HG02642 (cell line): ENCODE measurements at regions not wholly inside any gene's neighbourhood (a gene's known extent, or its start where the extent isn't known, plus 50 kb on each side); places are given as distances from the start of the nearest gene placed in this dataset.

ENCODE experiments used
- ATAC-seq: cut with Tn5 transposase; IDR thresholded peaks from one replicate; pipeline ENCODE4 v1.9.1; 2021; ENCODE audit warnings: mild to moderate bottlenecking; ENCODE audit not compliant: unreplicated experiment, poor library complexity

DNA sequence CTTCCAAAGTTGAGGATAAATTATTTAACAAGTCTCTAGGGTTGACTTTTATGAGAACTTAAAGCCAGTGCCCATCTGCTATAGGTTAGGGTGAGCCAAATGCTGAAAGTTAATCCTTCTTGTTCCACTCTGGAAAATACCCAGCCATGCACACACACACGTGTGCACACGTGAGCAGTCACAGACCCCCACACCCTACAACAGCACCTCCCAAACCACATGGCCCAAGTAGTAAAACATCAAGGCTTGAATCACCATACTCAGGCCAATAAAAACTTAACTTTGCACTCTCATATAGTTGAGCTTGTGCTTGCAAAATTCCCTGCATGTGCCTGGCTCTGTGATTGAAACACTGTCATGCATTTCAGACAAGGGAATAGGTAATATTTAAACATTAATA lies 467.6 kb downstream of the ARHGEF28 start:
- ATAC-seq: no peak

DNA sequence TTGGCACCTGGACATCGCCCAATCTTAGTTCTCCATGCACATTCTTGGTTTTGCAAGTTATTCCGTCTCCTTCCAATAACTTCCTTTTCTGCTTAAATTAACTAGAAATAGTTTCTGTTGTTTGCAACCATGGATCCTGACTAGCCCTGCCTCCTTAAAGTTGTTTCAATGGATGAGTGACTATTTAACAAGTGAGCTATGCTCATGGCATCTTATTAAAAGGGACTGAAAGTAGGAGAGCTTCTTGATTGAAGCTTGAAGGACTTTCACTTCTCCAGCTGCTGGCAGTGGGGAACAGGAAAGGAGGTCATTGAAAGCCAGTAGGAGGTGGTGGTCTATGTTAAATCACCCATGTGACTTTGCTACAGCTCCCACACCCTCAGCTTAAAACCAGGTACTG lies 466.8 kb downstream of the ARHGEF28 start:
- ATAC-seq: no peak

DNA sequence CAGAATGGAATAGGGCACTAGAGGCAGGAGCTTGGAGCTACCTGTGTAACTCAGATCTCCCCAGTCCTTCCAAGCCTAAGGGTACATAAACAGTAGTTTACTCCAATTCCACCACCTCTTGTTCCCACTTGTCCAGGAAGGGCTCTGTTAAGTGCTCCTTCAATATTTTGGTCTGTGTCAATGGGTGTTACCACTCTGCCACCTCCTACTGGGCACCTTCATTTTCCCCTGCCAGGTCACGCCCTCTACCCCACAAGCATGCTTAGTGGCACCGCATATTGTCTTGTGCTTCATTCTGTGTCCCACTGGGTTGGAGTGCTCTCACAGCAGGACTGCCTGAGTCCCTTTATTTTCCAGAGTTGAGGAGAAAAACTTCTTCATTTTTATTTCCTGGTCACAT lies 459.8 kb downstream of the ARHGEF28 start:
- ATAC-seq: no peak

DNA sequence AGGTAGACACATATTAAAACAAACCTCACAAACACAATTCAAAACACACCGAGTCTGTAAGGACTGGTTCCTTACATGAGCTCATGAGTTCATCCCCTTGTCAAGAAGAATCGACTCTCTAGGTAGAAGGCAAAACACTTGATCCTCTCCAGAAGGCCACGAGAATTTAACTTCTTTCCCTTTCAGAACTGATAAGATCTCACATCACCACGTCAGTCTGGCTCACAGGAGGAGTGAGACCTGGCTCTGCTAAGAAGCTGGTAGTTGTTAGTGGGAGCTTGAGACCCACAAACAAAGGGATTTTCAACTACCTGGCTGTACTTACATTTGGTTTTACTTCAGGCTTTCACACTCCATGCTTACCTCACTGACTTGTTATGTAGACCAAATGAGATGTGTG lies 459.2 kb downstream of the ARHGEF28 start:
- no peak for ATAC-seq

- ATAC-seq: no peak
These were observed 457.2 kb downstream of the ARHGEF28 start for GRCh38 chr5:74083096-74083791.

- no peak for ATAC-seq
These were observed 456.6 kb downstream of the ARHGEF28 start for GRCh38 chr5:74082512-74083055.

DNA sequence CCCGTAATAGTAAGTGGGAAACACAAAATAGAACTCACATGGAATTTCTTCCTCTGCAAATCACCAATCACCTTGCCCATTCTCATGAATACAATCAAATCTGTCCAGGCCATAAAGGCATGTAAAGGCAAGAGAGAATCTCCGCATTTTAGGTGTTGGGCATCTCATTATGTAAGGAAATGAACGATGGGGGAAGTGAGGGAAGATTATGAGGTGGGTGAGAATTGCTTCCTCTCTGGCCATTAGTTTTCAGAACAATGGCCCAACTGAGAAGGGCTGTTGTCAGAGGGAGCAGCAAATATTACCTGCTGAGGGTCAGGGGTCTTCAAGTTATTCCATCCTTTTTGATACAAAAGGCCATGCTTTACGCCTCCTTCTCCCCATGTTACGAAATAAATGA lies 455.1 kb downstream of the ARHGEF28 start:
- no peak for ATAC-seq

DNA sequence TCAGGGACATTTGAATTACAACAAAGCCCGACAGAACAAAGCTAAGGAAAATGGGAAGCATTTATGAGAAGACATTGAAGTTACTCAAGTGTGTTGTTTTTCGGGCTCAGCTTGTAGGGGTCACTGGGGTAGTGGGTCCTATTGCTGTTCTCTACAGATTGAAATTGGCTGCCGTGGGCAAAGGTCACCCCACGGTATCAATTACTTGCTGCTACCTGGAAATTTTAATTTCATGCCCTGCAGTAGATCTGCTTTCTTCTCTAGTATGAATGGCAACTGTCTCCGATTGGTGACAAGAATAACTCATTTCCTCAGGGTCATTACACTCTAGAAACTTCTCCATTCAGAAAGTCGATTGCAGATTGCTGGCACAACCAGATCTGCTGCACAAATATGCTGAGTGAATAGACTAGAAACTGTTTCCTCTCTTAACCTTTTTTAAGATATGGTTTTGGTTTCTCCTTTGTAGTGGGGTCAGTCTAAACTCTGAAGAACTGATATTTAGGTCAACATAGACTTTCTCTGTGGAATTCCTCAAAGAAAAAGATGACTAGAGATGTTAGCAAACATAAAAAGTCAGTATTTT lies 454.1 kb downstream of the ARHGEF28 start:
- no peak for ATAC-seq

DNA sequence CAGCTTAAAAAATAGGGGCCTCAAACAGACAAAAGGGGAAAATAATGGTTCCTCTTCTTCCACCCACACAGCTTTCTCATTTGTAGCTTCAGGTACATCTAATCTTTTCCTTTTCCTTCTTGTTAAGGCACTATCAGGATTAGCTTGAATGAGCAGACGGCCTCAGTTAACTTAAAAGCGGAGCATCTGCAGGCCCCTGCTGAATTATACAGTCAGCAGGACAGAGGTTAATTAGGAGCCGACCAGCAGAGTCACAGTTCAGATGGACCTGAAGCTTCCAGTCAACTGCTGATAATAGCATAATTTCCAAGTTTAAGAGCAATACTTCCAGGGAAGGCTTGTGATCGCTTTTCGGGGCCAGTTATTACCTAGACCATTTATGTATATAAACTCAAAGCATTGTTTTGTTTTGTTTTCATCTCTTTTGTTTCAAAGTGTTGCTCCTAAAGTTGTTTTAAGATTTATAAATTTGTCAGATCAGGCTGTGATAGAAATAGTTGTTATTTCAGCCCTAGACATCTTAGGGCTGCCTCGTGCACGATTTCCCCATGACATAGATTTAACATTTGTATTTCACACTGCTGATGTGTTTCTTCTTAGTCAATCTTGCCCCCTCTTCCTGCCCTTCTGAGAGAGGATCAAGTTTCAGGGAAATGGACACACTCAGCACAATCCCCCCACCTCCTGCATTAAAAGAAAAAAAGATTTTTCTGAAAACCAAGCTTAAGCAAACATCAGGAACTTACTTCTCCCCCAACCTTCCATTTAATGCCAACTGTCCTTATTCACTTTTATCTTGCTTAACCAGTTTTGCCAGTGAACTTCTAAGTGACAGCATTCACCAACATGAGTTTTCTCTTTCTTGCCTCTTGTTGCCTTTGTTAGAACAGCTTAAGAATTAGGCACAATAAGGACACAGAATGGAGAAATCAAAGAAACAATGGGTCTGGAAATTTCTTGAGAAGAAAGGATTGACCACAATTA lies 449.8 kb downstream of the ARHGEF28 start:
- ATAC-seq: no peak

- no peak for ATAC-seq
These were observed 448.1 kb downstream of the ARHGEF28 start for GRCh38 chr5:74074111-74074510.

- no peak for ATAC-seq
These were observed 447.3 kb downstream of the ARHGEF28 start for GRCh38 chr5:74073257-74073656.

DNA sequence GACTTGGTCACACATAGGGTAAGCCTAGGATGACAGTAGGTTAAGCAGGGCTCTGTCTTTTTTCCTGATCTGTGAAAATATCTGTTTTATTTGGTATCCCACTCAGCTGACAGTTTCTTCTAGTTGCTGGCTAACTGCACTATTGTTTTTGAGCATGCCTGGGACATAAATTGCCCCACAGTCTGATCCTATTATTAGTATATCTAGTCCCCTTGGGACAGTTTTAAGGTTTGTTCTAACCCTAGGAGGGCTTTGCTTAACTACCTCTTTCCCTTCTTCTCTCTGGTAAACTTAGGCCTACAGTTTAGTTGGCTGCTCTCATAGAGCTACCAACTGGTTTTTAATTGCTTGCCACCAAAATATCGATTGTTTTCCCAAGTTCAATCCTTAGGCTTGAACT lies 446.6 kb downstream of the ARHGEF28 start:
- no peak for ATAC-seq

DNA sequence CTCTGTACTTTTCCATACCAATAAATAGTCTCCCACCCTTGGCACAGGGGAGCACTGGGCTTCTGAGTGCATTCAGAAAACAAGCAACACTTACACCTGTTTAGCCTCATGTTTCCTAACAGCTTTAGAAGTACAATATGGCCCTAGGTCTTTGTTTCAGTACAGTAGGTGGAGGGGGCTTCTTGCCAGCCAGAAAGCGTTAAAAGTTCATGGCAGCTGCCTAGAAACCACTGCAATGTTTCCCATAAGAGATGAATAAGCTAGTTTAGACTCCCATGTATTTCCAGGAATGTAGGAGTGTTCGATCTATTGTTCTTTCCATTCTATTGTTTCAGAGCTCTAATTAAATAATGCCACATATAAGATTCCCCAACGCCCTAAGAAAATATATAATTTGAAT lies 444.8 kb downstream of the ARHGEF28 start:
- no peak for ATAC-seq

DNA sequence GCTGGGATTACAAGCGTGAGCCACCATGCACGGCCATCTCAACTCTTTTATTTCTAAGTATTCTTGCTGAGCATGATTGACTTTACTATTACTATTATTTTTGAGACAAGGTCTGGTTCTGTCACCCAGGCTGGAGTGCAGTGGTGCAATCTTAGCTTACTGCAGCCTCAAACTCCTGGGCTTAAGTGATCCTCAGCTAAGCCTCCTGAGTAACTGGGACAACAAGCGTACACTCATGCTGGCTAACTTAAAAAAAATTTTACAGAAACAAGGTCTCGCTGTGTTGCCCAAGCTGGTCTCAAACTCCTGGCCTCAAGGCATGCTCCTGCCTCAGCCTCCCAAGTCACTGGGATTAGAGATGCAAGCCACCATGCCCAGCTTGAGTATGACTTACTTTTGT lies 443.7 kb downstream of the ARHGEF28 start:
- no peak for ATAC-seq

GRCh38 chr5:74067748-74068541 lies 441.9 kb downstream of the ARHGEF28 start:
- no peak for ATAC-seq

DNA sequence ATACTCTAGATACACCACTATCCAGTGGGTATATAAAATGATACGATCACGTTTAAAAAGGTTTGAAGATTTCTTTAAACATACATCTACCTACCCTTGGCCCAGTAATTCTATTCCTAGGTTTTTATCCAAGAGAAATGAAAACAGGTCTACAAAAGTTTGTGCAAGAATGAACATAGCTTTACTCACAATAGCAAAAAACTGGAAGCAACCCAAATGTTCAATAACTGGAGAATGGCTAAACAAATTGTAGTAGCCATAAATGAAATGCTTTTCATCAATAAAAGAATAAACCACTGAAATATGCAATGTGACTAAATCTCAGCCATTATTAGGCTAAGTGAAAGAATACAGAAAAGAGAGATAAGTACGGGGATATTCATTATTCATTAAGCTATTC lies 438.9 kb downstream of the ARHGEF28 start:
- ATAC-seq: no peak

DNA sequence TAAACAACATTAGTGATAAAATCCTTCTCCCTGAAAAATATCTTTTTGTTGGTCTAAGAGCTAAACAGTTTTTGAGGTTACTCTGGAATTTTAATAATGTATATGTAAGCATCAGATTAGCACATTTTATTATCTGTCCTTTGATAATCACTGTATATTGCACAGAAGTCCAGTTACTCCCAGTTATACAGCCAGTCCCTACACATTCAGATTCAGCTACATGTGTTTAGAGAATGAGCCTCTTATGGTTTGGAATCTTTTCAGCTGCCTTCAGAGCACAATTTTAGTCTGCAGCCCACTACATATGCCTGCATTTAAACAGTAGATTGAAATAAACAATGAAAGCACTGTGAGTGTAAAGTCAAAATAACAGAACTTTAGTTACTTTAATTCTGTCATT lies 438.2 kb downstream of the ARHGEF28 start:
- ATAC-seq: no peak

GRCh38 chr5:74063821-74064220 lies 437.8 kb downstream of the ARHGEF28 start:
- ATAC-seq: no peak

GRCh38 chr5:74063346-74063745 lies 437.4 kb downstream of the ARHGEF28 start:
- ATAC-seq: no peak

- no peak for ATAC-seq
These were observed 435.3 kb downstream of the ARHGEF28 start for GRCh38 chr5:74061292-74061691.
